ENCODE measurements at regions not wholly inside any gene's neighbourhood (a gene's known extent, or its start where the extent isn't known, plus 50 kb on each side); places are given as distances from the start of the nearest gene placed in this dataset.

DNA sequence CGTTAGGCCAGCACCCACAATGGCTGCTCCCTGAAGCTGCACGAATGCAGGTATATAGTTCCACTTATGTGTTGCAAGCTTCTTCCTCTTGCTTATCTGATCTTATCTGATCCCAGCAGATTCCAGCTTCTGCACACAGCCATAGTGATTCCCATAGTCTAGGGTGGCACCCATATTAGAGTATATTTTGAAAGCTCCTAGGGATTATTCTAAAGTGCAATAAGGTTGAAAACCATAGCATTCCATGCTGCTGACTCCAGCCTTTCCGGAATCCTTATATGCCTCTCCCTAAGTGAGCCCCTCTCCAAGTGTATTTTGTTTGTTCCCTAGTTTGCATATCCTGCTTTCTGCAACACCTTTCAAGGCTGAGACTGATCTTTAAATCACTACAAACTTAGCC is 432.0 kb downstream of the SETD4 start:
- TF ChIP-seq, protein P1, sequence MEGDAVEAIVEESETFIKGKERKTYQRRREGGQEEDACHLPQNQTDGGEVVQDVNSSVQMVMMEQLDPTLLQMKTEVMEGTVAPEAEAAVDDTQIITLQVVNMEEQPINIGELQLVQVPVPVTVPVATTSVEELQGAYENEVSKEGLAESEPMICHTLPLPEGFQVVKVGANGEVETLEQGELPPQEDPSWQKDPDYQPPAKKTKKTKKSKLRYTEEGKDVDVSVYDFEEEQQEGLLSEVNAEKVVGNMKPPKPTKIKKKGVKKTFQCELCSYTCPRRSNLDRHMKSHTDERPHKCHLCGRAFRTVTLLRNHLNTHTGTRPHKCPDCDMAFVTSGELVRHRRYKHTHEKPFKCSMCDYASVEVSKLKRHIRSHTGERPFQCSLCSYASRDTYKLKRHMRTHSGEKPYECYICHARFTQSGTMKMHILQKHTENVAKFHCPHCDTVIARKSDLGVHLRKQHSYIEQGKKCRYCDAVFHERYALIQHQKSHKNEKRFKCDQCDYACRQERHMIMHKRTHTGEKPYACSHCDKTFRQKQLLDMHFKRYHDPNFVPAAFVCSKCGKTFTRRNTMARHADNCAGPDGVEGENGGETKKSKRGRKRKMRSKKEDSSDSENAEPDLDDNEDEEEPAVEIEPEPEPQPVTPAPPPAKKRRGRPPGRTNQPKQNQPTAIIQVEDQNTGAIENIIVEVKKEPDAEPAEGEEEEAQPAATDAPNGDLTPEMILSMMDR (IDR thresholded peaks at IDR 0.05; ENCODE audit: low read depth, low read length, poor library complexity, severe bottlenecking): no peak
- no peak for TF ChIP-seq EZH2phosphoT487 (IDR thresholded peaks at IDR 0.05; ENCODE audit: borderline replicate concordance, low read length)

Data from DOHH2 (cell line).